HepG2 (cell line): ENCODE measurements at regions not wholly inside any gene's neighbourhood (a gene's known extent, or its start where the extent isn't known, plus 50 kb on each side); places are given as distances from the start of the nearest gene placed in this dataset.

ENCODE experiments used
- ATAC-seq: fragments of 200-7000 bp; cut with Tn5 transposase; 3 replicates; pipeline ENCODE4 v1.9.1; 2020; ENCODE audit warnings: mild to moderate bottlenecking, moderate library complexity
- BruUV-seq: library from RNA; stranded (reverse); fragments of 400-500 nt; replicated peaks from 2 replicates; lab custom pipeline; 2021; lab: Mats Ljungman, UMichigan
- CTCF ChIA-PET: fragments of 300-600 bp; formaldehyde crosslinking; extraction: SDS; loops from one replicate; lab custom pipeline; 2021; ENCODE audit warnings: low total read pairs, inconsistent platforms, low intra/inter-chr PET ratio; lab: Yijun Ruan, JAX
- POLR2A ChIA-PET: fragments of 350-600 bp; sonication (Branson Sonifier 250); formaldehyde crosslinking; loops from one replicate; lab custom pipeline; 2020; ENCODE audit warnings: antibody characterized with exemption, inconsistent platforms; lab: Yijun Ruan, JAX
- DNase-seq: peaks from one replicate; pipeline ENCODE4 v3.0.0-alpha.2; 2015; ENCODE audit warnings: low spot score
- FAIRE-seq: peaks from 3 replicates; lab custom pipeline; 2011; peaks lifted over from hg19 to GRCh38; lab: Jason Lieb, UNC
- H2AFZ ChIP-seq: one replicate; pipeline ENCODE4 v1.6.1; 2011; ENCODE audit warnings: low read length, inconsistent platforms
- H3K27ac ChIP-seq: fragments of 300-600 bp; 3 replicates; pipeline ENCODE4 v1.8.0; 2011; ENCODE audit warnings: mixed run types, mild to moderate bottlenecking, mixed read lengths, low read length, inconsistent platforms; ENCODE audit not compliant: insufficient read depth; ENCODE audit errors: extremely low read length
- H3K27me3 ChIP-seq, 2 experiments: fragments of 200-600 bp in 1 of 2; 2 replicates in 1 of 2; 3 replicates in 1 of 2; pipeline versions ENCODE4 v1.6.0 to v1.8.0; 2011; ENCODE audit warnings: low read length in 2 of 2, mild to moderate bottlenecking in 2 of 2, moderate library complexity in 2 of 2, inconsistent platforms in 1 of 2; ENCODE audit not compliant: insufficient read depth in 2 of 2, control insufficient read depth in 1 of 2
- H3K36me3 ChIP-seq, 2 experiments: fragments of 200-600 bp in 1 of 2; replicated peaks in 1 of 2; 2 replicates in 1 of 2; 3 replicates in 1 of 2; pipeline versions ENCODE4 v1.5.1 to v1.8.0; 2011; ENCODE audit warnings: low read length in 2 of 2, inconsistent platforms in 1 of 2; ENCODE audit not compliant: insufficient read depth in 2 of 2, control insufficient read depth in 1 of 2
- H3K4me1 ChIP-seq: 2 replicates; pipeline ENCODE4 v1.5.1; 2012; ENCODE audit warnings: low read length, inconsistent platforms; ENCODE audit not compliant: insufficient read depth
- H3K4me2 ChIP-seq: 2 replicates; pipeline ENCODE4 v1.6.0; 2011; ENCODE audit warnings: low read depth, low read length, inconsistent platforms
- H3K4me3 ChIP-seq, 3 experiments: fragments of 200-600 bp in 1 of 3; sonication (generic), shearing (Covaris generic) in 1 of 3; replicated peaks in 1 of 3; 2 replicates each; pipeline ENCODE4 v1.5.1; 2011 to 2016; ENCODE audit warnings: low read length in 3 of 3, inconsistent platforms in 2 of 3, low read depth in 2 of 3, mild to moderate bottlenecking in 2 of 3, control low read depth in 1 of 3, mixed read lengths in 1 of 3; ENCODE audit not compliant: insufficient read depth in 1 of 3
- H3K79me2 ChIP-seq: one replicate; pipeline ENCODE4 v1.6.1; 2011; ENCODE audit warnings: low read length, inconsistent platforms; ENCODE audit not compliant: insufficient read depth
- H3K9ac ChIP-seq: 2 replicates; pipeline ENCODE4 v1.6.0; 2011; ENCODE audit warnings: mild to moderate bottlenecking, low read depth, low read length, inconsistent platforms; ENCODE audit not compliant: insufficient read depth
- H3K9me3 ChIP-seq: 2 replicates; pipeline ENCODE4 v1.5.1; 2012; ENCODE audit warnings: mild to moderate bottlenecking, low read length
- H4K20me1 ChIP-seq: 2 replicates; pipeline ENCODE4 v1.6.0; 2011; ENCODE audit warnings: inconsistent platforms, mild to moderate bottlenecking, low read length, moderate library complexity; ENCODE audit not compliant: insufficient read depth
- DR1 ChIP-seq: sonication (generic); formaldehyde crosslinking; IDR thresholded peaks from 2 replicates; pipeline ENCODE4 v1.8.0; 2021; ENCODE audit warnings: mild to moderate bottlenecking, missing genetic modification reagents, inconsistent platforms
- MIER3 ChIP-seq: IDR thresholded peaks from 2 replicates; pipeline ENCODE4 v1.6.1; 2016; ENCODE audit warnings: missing compliant biosample characterization, borderline replicate concordance
- PLRG1 ChIP-seq: fragments of 450-650 bp; conservative IDR thresholded peaks from 2 replicates; pipeline ENCODE4 v1.6.1; 2016
- ZMAT3 ChIP-seq: sonication (generic); formaldehyde crosslinking; conservative IDR thresholded peaks from 2 replicates; pipeline ENCODE4 v1.7.0; 2021; ENCODE audit warnings: missing genetic modification reagents
- ZNF44 ChIP-seq: sonication (generic); formaldehyde crosslinking; IDR thresholded peaks from 2 replicates; pipeline ENCODE4 v1.5.1; 2020; ENCODE audit warnings: mild to moderate bottlenecking, missing genetic modification reagents
- WGBS: methylation state at CpG from one replicate; pipeline ENCODE4 v1.1.6; 2017; ENCODE audit warnings: low lambda C conversion rate; 5-methylcytosine and 5-hydroxymethylcytosine counted together
- in situ Hi-C: cut with HindIII; loops from 2 replicates; pipeline ENCODE4 v1.10.0; 2017; ENCODE audit warnings: low pct_unique_long_range_greater_than_20kb; ENCODE audit not compliant: extremely low pct_ligation_motif_present
- intact Hi-C: fragments of 100-400 bp; cut with micrococcal nuclease; formaldehyde crosslinking; loops from one replicate; pipeline ENCODE4 v1.10.0; 2022; ENCODE audit not compliant: unreplicated experiment

GRCh38 chr21:14722841-14723483 lies 176.8 kb upstream of the SAMSN1 start:
- WGBS = 8% methylated on average over 6 of the region's 6 CpGs
- H2AFZ ChIP-seq = no peak overlapping the region
- BruUV-seq = no TSS peak
- H3K9me3 ChIP-seq = no peaks in the 10 kb centered on the region
- POLR2A ChIA-PET = no interaction called here
- DNase-seq (no peak), ATAC-seq (no peak)
- no peak overlapping the region for H3K9ac ChIP-seq
- H3K4me3 ChIP-seq = no peak overlapping the region
- H3K79me2 ChIP-seq = no peaks in the 10 kb centered on the region
- no peaks in the 10 kb centered on the region for H3K36me3 ChIP-seq
- intact Hi-C loops = no loop called here
- no peaks in the 10 kb centered on the region for H4K20me1 ChIP-seq
- in situ Hi-C loops = no loop called here
- no peak overlapping the region for H3K4me2 ChIP-seq
- TF ChIP-seq ZNF44 (CRISPR knock-in tag) (no peak), MIER3 (CRISPR knock-in tag) (no peak), PLRG1 (no peak), DR1 (CRISPR knock-in tag) (no peak)
- TF ChIP-seq, all 625 proteins: peak for 0
- FAIRE-seq = no peak
- Histone ChIP-seq H3K27me3 (no peaks in the 10 kb centered on the region; a peak in 1 of 5 replicates), H3K4me1 (no peaks in the 10 kb centered on the region), H3K27ac (no peak overlapping the region)
- CTCF ChIA-PET = no interaction called here

- in situ Hi-C loops = no loop called here
- CTCF ChIA-PET = no interaction called here
Measured at GRCh38 chr21:14720237-14720636, 174.1 kb upstream of the SAMSN1 start.

More at GRCh38 chr21:14720237-14720636, 174.1 kb upstream of the SAMSN1 start:
- Histone ChIP-seq H3K4me3 (no peak overlapping the region), H3K36me3 (no peaks in the 10 kb centered on the region), H3K27ac (no peak overlapping the region), H3K9ac (no peak overlapping the region), H3K79me2 (no peaks in the 10 kb centered on the region), H4K20me1 (no peaks in the 10 kb centered on the region), H3K4me1 (no peaks in the 10 kb centered on the region), H3K4me2 (no peak overlapping the region), H3K27me3 (no peaks in the 10 kb centered on the region; a peak in 1 of 5 replicates), H3K9me3 (no peaks in the 10 kb centered on the region), H2AFZ (no peak overlapping the region)
- POLR2A ChIA-PET = no interaction called here
- BruUV-seq = no TSS peak
- intact Hi-C loops = no loop called here
- FAIRE-seq = no peak
- no peak for TF ChIP-seq ZMAT3 (CRISPR knock-in tag)
- no peak for DNase-seq
- ATAC-seq = no peak
- WGBS = 26% methylated on average over 4 of the region's 4 CpGs
